ENCODE measurements at regions not wholly inside any gene's neighbourhood (a gene's known extent, or its start where the extent isn't known, plus 50 kb on each side); places are given as distances from the start of the nearest gene placed in this dataset.

DNA sequence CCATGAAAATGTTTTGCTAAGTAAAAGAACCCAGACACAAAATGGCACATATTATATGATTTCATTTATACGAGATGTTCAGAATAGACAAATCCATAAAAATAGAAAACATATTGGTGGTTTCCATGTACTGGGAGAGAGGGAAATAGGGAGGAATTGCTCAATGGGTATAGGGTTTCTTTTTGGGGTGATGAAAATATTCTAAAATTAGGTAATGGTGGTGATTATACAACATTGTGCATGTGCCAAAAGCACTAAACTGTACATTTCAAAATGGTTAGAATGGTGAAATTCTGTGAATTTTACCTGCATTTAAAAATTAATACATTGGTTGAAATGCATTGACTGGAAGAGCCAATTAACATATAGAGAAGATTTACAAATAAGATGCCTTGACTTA lies 613.9 kb downstream of the TNS3 start:
- Mint-ChIP-seq H3K36me3 (ENCODE audit: low read depth) (no peaks in the 10 kb centered on the region), H3K4me1 (ENCODE audit: low read depth) (no peaks in the 10 kb centered on the region)
- intact Hi-C loops (cut with micrococcal nuclease): no loop called here

DNA sequence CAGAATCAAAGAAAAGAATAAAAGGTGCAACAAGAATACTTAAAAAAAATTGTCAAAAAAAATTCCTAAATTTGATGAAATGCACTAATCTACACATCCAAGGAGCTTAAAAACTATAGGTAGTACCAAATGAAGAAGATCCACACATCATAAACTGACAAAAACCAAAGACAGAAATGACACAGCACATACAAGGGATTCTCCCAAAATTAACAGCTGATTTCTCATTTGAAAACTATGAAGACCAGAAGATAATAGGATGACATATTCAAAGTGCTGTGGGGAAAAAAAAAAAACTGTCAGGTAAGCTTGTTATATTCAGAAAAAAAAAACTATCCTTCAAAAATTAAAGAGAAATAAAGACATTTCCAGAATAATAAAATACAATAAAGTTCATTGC lies 618.2 kb downstream of the TNS3 start:
- no peak overlapping the region for H3K27ac Mint-ChIP-seq
- H3K36me3 Mint-ChIP-seq (ENCODE audit: low read depth): no peaks in the 10 kb centered on the region
- H3K4me1 Mint-ChIP-seq (ENCODE audit: low read depth): no peaks in the 10 kb centered on the region
- intact Hi-C loops (cut with micrococcal nuclease): no loop called here
- peaks cover 41% of the 10 kb centered on the region for H3K9me3 Mint-ChIP-seq
- no peak overlapping the region for H3K4me3 Mint-ChIP-seq
- no peak for DNase-seq (ENCODE audit: low spot score)
- no peaks in the 10 kb centered on the region for H3K27me3 Mint-ChIP-seq (ENCODE audit: insufficient read depth)

More for the DNA sequence above, 613.9 kb downstream of the TNS3 start:
- Mint-ChIP-seq H3K27ac (no peak overlapping the region), H3K9me3 (peaks cover 26% of the 10 kb centered on the region), H3K4me3 (no peak overlapping the region), H3K27me3 (ENCODE audit: insufficient read depth) (no peaks in the 10 kb centered on the region)
- no peak for DNase-seq (ENCODE audit: low spot score)

DNA sequence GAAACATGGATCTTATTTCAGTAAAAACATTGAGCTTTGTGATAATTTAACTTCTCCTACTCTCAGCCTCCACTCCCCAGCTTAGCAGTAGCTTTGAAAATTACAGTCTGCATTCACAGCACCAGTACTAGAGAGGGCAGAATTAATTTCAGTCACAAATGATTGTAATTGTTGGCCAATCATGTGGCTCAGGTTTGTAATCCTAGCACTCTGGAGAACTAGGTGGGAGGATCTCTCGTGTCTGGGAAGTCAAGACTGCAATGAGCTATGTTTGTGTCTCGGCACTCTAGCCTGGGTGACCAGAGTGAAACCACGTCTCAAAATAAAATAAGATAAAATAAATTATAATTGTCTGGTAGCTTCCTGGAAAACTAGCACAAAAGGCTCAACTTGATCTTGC lies 620.9 kb downstream of the TNS3 start:
- peaks cover 38% of the 10 kb centered on the region for H3K9me3 Mint-ChIP-seq

DNA sequence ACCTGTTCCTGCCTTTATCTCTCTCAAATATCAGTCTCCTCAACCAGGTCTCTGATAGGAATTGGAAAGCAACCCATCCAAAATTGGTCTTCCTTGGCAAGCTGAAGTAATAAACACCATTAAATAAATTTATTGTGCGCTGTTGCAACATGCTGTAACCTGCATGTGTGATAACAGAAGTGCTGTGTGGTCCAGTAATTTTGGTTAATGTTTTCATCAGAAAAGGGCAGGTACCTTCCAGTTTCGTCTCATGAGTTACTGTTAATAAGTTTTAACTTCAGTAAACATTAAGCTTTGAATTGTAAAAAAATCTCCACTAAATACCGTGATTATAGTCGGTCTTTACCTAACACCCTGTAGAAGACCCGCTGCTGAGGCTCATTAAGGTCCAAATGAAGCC lies 624.7 kb downstream of the TNS3 start:
- no peaks in the 10 kb centered on the region for H3K27me3 Mint-ChIP-seq (ENCODE audit: insufficient read depth)
- intact Hi-C loops (cut with micrococcal nuclease): no loop called here
- H3K27ac Mint-ChIP-seq: no peak overlapping the region
- DNase-seq (ENCODE audit: low spot score): no peak
- H3K36me3 Mint-ChIP-seq (ENCODE audit: low read depth): no peaks in the 10 kb centered on the region
- H3K4me3 Mint-ChIP-seq: no peak overlapping the region
- H3K9me3 Mint-ChIP-seq: peaks cover 19% of the 10 kb centered on the region
- no peaks in the 10 kb centered on the region for H3K4me1 Mint-ChIP-seq (ENCODE audit: low read depth)

More for the DNA sequence above, 620.9 kb downstream of the TNS3 start:
- intact Hi-C loops (cut with micrococcal nuclease): no loop called here
- Mint-ChIP-seq H3K4me1 (ENCODE audit: low read depth) (no peaks in the 10 kb centered on the region), H3K4me3 (no peak overlapping the region), H3K27me3 (ENCODE audit: insufficient read depth) (no peaks in the 10 kb centered on the region), H3K36me3 (ENCODE audit: low read depth) (no peaks in the 10 kb centered on the region), H3K27ac (no peak overlapping the region)
- DNase-seq (ENCODE audit: low spot score): no peak

DNA sequence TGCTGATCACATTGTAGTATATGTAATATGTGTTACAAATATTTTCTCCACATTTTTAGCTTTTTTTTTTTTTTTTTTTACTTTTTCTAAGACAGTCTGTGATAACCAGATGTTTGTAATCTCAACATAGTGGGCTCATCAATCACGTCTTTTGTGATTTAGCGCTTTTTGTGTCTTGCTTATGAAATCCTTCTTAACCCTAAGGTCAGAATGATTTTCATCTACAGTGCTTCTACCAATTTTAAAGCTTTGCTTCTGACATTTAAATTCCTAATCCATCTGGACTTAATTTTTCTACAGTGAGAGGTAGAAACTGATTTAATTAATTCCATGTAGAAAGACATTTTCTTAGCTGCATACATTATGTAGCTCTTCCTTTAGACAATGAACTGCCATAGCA lies 626.4 kb downstream of the TNS3 start:
- Mint-ChIP-seq H3K9me3 (peaks cover 15% of the 10 kb centered on the region), H3K4me3 (no peak overlapping the region), H3K4me1 (ENCODE audit: low read depth) (no peaks in the 10 kb centered on the region), H3K27ac (no peak overlapping the region), H3K36me3 (ENCODE audit: low read depth) (no peaks in the 10 kb centered on the region), H3K27me3 (ENCODE audit: insufficient read depth) (no peaks in the 10 kb centered on the region)
- intact Hi-C loops (cut with micrococcal nuclease): no loop called here
- no peak for DNase-seq (ENCODE audit: low spot score)

DNA sequence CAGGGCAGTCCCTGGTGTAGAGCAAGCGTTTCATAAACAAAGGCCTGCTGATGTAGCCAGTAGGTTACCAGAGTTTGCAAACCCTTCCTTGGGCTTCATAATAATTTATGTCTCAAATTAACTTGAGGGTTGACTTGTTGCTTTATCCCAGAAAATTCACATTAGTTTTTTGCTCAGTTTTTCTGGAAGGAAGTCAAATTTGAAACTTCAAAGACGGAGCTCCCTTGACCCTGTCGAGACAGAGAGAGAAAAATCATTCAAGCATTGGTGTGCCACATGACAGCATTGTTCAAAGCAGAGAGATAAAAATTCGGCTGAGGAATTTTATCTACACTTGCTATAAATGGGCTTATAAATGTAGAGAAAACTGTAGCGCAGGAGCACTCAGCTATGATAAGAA lies 627.7 kb downstream of the TNS3 start:
- Mint-ChIP-seq H3K36me3 (ENCODE audit: low read depth) (no peaks in the 10 kb centered on the region), H3K4me3 (no peak overlapping the region), H3K4me1 (ENCODE audit: low read depth) (no peaks in the 10 kb centered on the region), H3K27me3 (ENCODE audit: insufficient read depth) (no peaks in the 10 kb centered on the region), H3K27ac (no peak overlapping the region), H3K9me3 (peaks cover 7% of the 10 kb centered on the region)
- no peak for DNase-seq (ENCODE audit: low spot score)
- intact Hi-C loops (cut with micrococcal nuclease): no loop called here

DNA sequence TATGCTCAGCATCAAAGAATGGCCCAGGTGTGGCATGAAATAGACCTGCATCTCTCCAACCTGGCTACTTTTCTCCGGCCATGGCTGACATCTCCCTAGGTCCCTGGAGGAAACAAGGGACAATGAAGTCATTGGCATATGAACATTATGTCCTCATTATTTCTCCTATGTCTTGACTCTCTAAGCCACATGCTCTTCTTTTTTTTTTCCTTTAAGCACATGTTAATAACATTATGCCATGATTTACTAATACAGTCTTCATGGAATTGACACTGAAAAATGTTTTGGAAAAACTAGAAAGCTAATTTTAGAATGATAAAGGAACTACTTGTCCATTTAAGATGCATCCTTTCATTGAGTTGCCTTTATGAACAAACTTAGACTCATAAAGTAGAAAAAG lies 628.9 kb downstream of the TNS3 start:
- Mint-ChIP-seq H3K4me3 (no peak overlapping the region), H3K9me3 (peaks cover 5% of the 10 kb centered on the region), H3K27me3 (ENCODE audit: insufficient read depth) (no peaks in the 10 kb centered on the region), H3K36me3 (ENCODE audit: low read depth) (no peaks in the 10 kb centered on the region), H3K4me1 (ENCODE audit: low read depth) (no peaks in the 10 kb centered on the region), H3K27ac (no peak overlapping the region)
- intact Hi-C loops (cut with micrococcal nuclease): no loop called here
- no peak for DNase-seq (ENCODE audit: low spot score)

DNA sequence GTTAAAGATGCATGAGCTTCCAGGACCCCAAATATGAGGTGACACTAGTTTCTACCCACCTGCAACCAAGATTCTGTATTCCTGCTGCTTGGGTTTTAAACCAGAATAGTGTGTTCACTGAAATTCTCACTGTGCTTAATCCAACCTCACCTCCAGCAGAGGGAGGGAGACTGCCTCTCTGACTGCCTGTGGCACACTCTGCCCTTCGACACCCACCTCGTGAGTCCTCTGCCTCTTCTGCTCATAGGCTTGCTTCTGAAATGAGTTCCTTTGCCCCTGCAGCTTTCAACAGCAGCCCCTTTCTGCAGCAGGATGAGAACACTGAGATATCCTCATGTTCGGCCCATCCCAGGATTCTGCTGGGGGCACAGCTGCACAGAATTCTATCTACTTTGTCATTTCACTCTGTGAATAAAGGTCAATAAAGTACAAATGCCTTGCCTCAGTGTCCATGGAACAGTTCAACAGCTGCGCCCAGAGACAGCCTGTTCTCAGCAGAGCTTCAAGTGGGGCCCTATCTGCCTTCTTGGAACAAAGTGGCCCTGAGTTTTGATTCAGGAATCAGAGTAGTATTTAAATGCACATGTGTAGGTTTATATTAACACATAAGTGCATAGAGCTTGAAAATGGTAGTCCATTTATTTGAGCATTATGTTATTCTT lies 632.5 kb downstream of the TNS3 start:
- intact Hi-C loops (cut with micrococcal nuclease): no loop called here
- H3K27me3 Mint-ChIP-seq (ENCODE audit: insufficient read depth): no peaks in the 10 kb centered on the region
- H3K4me1 Mint-ChIP-seq (ENCODE audit: low read depth): no peaks in the 10 kb centered on the region
- no peaks in the 10 kb centered on the region for H3K36me3 Mint-ChIP-seq (ENCODE audit: low read depth)
- peaks cover 5% of the 10 kb centered on the region for H3K9me3 Mint-ChIP-seq
- no peak overlapping the region for H3K4me3 Mint-ChIP-seq
- DNase-seq (ENCODE audit: low spot score): no peak
- H3K27ac Mint-ChIP-seq: no peak overlapping the region

DNA sequence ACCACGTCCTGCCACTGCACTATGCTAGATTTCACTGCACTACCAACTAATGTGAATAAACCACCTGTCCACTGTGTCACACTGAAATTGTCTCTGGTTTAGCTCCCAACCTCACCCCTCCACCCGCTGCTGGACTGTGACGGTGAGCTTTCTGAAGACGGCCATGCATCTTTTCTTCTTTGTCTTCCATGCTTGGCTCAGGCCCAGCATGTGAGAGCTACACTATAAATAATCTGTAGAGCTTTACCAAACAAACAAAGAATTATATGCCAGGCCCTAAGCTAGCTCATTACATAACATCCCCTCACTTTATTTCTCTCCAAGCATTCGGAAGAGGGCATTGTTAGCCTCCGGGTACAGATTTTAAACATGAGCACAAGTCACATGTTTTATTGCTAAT lies 633.2 kb downstream of the TNS3 start:
- Mint-ChIP-seq H3K4me1 (ENCODE audit: low read depth) (no peaks in the 10 kb centered on the region), H3K36me3 (ENCODE audit: low read depth) (no peaks in the 10 kb centered on the region)

DNA sequence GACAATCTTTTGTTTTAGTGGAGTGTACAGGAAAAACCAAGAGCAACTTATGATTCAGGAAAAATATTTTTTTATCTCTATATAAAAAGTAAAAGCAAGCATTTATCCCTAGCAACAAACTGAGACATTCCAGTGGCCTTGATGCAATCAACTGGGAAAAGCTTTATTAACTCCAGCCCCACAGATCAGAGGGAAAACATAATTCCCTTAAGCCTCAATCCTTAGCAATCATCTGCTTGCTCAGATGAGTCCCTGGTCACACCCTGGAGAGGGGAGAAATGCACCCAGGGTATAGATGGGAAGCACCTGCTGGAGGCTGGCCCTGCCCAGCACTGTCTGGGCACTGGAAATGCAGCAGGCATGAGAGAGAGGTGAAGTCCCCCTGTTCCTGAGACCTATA lies 636.6 kb downstream of the TNS3 start:
- no peak for DNase-seq (ENCODE audit: low spot score)
- Mint-ChIP-seq H3K27me3 (ENCODE audit: insufficient read depth) (no peaks in the 10 kb centered on the region), H3K9me3 (no peaks in the 10 kb centered on the region), H3K27ac (no peak overlapping the region), H3K4me1 (ENCODE audit: low read depth) (no peaks in the 10 kb centered on the region), H3K36me3 (ENCODE audit: low read depth) (no peaks in the 10 kb centered on the region), H3K4me3 (no peak overlapping the region)
- intact Hi-C loops (cut with micrococcal nuclease): no loop called here

More for the DNA sequence above, 633.2 kb downstream of the TNS3 start:
- no peak for DNase-seq (ENCODE audit: low spot score)
- H3K9me3 Mint-ChIP-seq: peaks cover 5% of the 10 kb centered on the region
- no peak overlapping the region for H3K27ac Mint-ChIP-seq
- H3K27me3 Mint-ChIP-seq (ENCODE audit: insufficient read depth): no peaks in the 10 kb centered on the region
- intact Hi-C loops (cut with micrococcal nuclease): no loop called here
- no peak overlapping the region for H3K4me3 Mint-ChIP-seq

DNA sequence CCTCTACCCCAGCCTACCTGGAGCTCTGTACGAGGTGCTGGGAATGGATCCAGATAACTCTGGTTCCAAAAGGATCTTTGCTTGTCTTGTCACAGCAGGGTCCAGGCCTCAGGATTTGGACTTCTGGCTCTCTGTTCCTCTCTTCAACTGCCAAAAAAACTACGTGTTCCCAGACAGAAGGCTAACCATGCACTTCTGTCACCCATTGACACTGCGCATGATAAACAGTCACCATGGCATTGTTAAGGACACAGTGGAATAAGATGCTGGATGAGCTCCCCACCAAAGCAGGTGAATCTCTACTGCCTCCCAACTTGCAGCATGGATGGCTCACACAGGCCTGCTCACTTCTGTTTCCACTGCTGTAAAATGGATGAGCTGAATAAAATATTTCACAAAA lies 637.9 kb downstream of the TNS3 start:
- Mint-ChIP-seq H3K27me3 (ENCODE audit: insufficient read depth) (no peaks in the 10 kb centered on the region), H3K9me3 (no peaks in the 10 kb centered on the region), H3K4me1 (ENCODE audit: low read depth) (no peaks in the 10 kb centered on the region), H3K4me3 (no peak overlapping the region), H3K27ac (no peak overlapping the region), H3K36me3 (ENCODE audit: low read depth) (no peaks in the 10 kb centered on the region)
- DNase-seq (ENCODE audit: low spot score): no peak
- intact Hi-C loops (cut with micrococcal nuclease): no loop called here

DNA sequence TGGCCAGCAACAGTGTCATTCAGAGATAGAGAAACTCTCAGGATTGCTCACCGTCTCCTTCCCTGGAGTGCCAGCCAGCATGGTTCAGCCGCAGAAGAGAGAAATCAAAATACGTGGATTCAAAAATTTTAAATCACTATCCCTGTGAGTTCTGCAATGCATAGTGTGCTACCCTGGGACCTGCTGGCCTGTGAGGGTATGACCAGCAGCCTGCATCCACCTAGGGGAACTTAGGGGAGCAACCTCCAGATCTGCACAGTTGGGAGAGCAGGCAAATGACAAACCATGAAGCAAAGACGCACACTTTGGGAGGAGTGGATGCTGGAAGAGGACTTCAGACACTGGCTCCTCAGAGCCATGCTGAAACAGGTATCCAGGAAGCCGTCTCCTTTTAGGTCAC lies 639.3 kb downstream of the TNS3 start:
- Mint-ChIP-seq H3K9me3 (no peaks in the 10 kb centered on the region), H3K4me3 (no peak overlapping the region), H3K36me3 (ENCODE audit: low read depth) (no peaks in the 10 kb centered on the region), H3K27ac (no peak overlapping the region), H3K27me3 (ENCODE audit: insufficient read depth) (no peaks in the 10 kb centered on the region), H3K4me1 (ENCODE audit: low read depth) (no peaks in the 10 kb centered on the region)
- intact Hi-C loops (cut with micrococcal nuclease): no loop called here
- no peak for DNase-seq (ENCODE audit: low spot score)

DNA sequence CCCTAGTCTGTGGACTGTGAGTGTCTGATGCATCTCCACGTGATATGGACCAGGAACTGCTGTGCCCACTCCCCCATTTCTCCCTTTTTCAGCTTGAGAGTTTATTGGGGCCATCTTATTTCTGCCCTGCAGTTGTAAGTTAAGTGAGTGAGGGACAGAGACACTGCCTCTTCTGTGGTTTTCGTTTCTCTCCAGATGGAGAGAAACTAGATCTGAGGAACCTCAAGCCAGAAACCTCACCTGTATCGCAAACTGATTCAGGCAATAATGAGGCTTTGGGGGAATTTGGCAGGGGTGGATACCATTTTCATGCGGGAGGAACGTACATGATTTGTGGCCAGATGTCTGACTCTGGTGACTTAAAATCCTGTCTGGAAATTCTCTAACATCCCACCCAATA lies 641.7 kb downstream of the TNS3 start:
- no peak for DNase-seq (ENCODE audit: low spot score)
- Mint-ChIP-seq H3K27me3 (ENCODE audit: insufficient read depth) (no peaks in the 10 kb centered on the region), H3K4me3 (no peak overlapping the region), H3K27ac (no peak overlapping the region), H3K36me3 (ENCODE audit: low read depth) (no peaks in the 10 kb centered on the region), H3K9me3 (no peaks in the 10 kb centered on the region), H3K4me1 (ENCODE audit: low read depth) (no peaks in the 10 kb centered on the region)
- intact Hi-C loops (cut with micrococcal nuclease): no loop called here

DNA sequence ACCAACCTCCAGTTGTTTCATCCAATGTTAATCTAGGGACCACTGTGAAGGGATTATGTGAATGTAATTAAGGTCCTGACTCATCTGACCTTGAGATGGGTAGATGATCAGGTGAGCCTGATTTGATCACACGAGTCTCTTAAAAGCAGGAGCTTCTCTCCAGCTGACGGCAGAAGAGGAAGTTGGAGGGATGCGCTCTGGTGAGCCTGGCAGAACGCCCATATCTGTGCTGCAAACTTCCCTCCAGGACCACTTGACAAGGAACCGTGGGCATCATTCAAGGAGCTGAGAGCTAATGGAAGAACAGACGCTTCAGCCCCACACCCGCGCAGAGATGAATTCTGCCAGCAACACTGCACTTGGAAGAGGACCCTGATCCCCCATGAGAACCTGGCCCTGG lies 642.4 kb downstream of the TNS3 start:
- intact Hi-C loops (cut with micrococcal nuclease): no loop called here

More for the DNA sequence above, 642.4 kb downstream of the TNS3 start:
- DNase-seq (ENCODE audit: low spot score): no peak
- Mint-ChIP-seq H3K9me3 (no peaks in the 10 kb centered on the region), H3K4me3 (no peak overlapping the region), H3K4me1 (ENCODE audit: low read depth) (no peaks in the 10 kb centered on the region), H3K27me3 (ENCODE audit: insufficient read depth) (no peaks in the 10 kb centered on the region), H3K27ac (no peak overlapping the region), H3K36me3 (ENCODE audit: low read depth) (no peaks in the 10 kb centered on the region)
